GM23248 (cell line): ENCODE measurements at regions not wholly inside any gene's neighbourhood (a gene's known extent, or its start where the extent isn't known, plus 50 kb on each side); places are given as distances from the start of the nearest gene placed in this dataset.

ENCODE experiments used
- DNase-seq: peaks from one replicate; pipeline ENCODE4 v3.0.0-alpha.2; 2015
- H2AFZ ChIP-seq: fragments of 200-600 bp; sonication (generic); 2 replicates; pipeline ENCODE4 v1.6.1; 2016; ENCODE audit warnings: antibody characterized with exemption
- H3F3A ChIP-seq: fragments of 200-600 bp; sonication (generic); 2 replicates; pipeline ENCODE4 v1.6.1; 2016; ENCODE audit warnings: mild to moderate bottlenecking, antibody characterized with exemption, mixed run types; ENCODE audit not compliant: insufficient read depth
- H3K27ac ChIP-seq: fragments of 200-600 bp; sonication (generic); 2 replicates; pipeline ENCODE4 v1.5.1; 2016; ENCODE audit warnings: mild to moderate bottlenecking
- H3K27me3 ChIP-seq: fragments of 200-600 bp; sonication (generic); replicated peaks from 2 replicates; pipeline ENCODE4 v1.6.1; 2016; ENCODE audit warnings: mild to moderate bottlenecking; ENCODE audit not compliant: insufficient read depth
- H3K36me3 ChIP-seq: fragments of 200-600 bp; sonication (generic); 2 replicates; pipeline ENCODE4 v1.6.1; 2016; ENCODE audit warnings: low read depth, mild to moderate bottlenecking
- H3K4me1 ChIP-seq: fragments of 200-600 bp; sonication (generic); 2 replicates; pipeline ENCODE4 v1.6.1; 2016; ENCODE audit warnings: mild to moderate bottlenecking; ENCODE audit not compliant: insufficient read depth
- H3K4me2 ChIP-seq: fragments of 200-600 bp; sonication (generic); one replicate; pipeline ENCODE4 v1.6.1; 2016; ENCODE audit warnings: mild to moderate bottlenecking; ENCODE audit not compliant: unreplicated experiment
- H3K4me3 ChIP-seq: fragments of 200-600 bp; sonication (generic); 2 replicates; pipeline ENCODE4 v1.5.1; 2016; ENCODE audit warnings: mild to moderate bottlenecking
- H3K79me2 ChIP-seq: fragments of 200-600 bp; sonication (generic); 2 replicates; pipeline ENCODE4 v1.6.1; 2016; ENCODE audit warnings: mild to moderate bottlenecking; ENCODE audit not compliant: insufficient read depth
- H3K9ac ChIP-seq: fragments of 200-600 bp; sonication (generic); 2 replicates; pipeline ENCODE4 v1.6.1; 2016; ENCODE audit warnings: mild to moderate bottlenecking
- H3K9me2 ChIP-seq: fragments of 200-600 bp; sonication (generic); 2 replicates; pipeline ENCODE4 v1.6.1; 2016; ENCODE audit warnings: mixed run types, mild to moderate bottlenecking, moderate library complexity; ENCODE audit not compliant: insufficient read depth
- H3K9me3 ChIP-seq: fragments of 200-600 bp; sonication (generic); one replicate; pipeline ENCODE4 v1.6.1; 2017; ENCODE audit warnings: low read depth
- H4K20me1 ChIP-seq: fragments of 200-600 bp; sonication (generic); 2 replicates; pipeline ENCODE4 v1.6.0; 2016; ENCODE audit not compliant: insufficient read depth
- EZH2 ChIP-seq: fragments of 200-600 bp; sonication (generic); IDR thresholded peaks from 2 replicates; pipeline ENCODE4 v1.6.1; 2018; ENCODE audit warnings: antibody characterized with exemption, mild to moderate bottlenecking; ENCODE audit not compliant: insufficient read depth, poor library complexity, severe bottlenecking
- EZH2phosphoT487 ChIP-seq: fragments of 200-600 bp; sonication (generic); IDR thresholded peaks from 2 replicates; pipeline ENCODE4 v1.6.1; 2018; ENCODE audit warnings: antibody characterized with exemption, moderate library complexity, mild to moderate bottlenecking, low read depth; ENCODE audit not compliant: insufficient read depth
- WGBS, 2 experiments: methylation state at CpG; one replicate each; pipeline ENCODE4 v1.1.6; 2015 to 2017; ENCODE audit warnings: low lambda C conversion rate in 2 of 2, low coverage in 1 of 2; ENCODE audit errors: missing lambda C conversion rate in 2 of 2; 5-methylcytosine and 5-hydroxymethylcytosine counted together
- in situ Hi-C: fragments of 300-500 bp; cut with MboI; formaldehyde crosslinking; loops from 2 replicates; pipeline ENCODE4 v1.15.0; 2020

- no peak overlapping the region for H3K4me3 ChIP-seq
- no peak for TF ChIP-seq EZH2
- TF ChIP-seq EZH2phosphoT487: no peak
- H3F3A ChIP-seq: no peaks in the 10 kb centered on the region
- no peak overlapping the region for H3K4me2 ChIP-seq
- in situ Hi-C loops: loop anchor here (25.0 kb wide), 1 partner anchor 1015 kb away; no protein-coding TSS in a partner anchor
- H3K9ac ChIP-seq: no peak overlapping the region
- H3K27me3 ChIP-seq: no peaks in the 10 kb centered on the region
- H3K9me3 ChIP-seq: no peaks in the 10 kb centered on the region
- peak overlapping the region; percentile 17; the same call in 1 of the 2 replicates for H2AFZ ChIP-seq
- no peaks in the 10 kb centered on the region for H3K79me2 ChIP-seq
- H3K9me2 ChIP-seq: no peaks in the 10 kb centered on the region
- H4K20me1 ChIP-seq: no peaks in the 10 kb centered on the region
- H3K36me3 ChIP-seq: no peaks in the 10 kb centered on the region
- H3K4me1 ChIP-seq: no peaks in the 10 kb centered on the region
- DNase-seq: peak; percentile 58
- 7 to 8% methylated on average over 8 of the region's 8 CpGs for WGBS, 2 experiments
- no peak overlapping the region for H3K27ac ChIP-seq
Measured at GRCh38 chr17:70552230-70552981, 383.1 kb downstream of the KCNJ2 start.

GRCh38 chr17:70552982-70553334, 383.6 kb downstream of the KCNJ2 start:
- in situ Hi-C loops: loop anchor here (25.0 kb wide), 1 partner anchor 1016 kb away; no protein-coding TSS in a partner anchor
- H3K79me2 ChIP-seq: no peaks in the 10 kb centered on the region
- H3K9me2 ChIP-seq: no peaks in the 10 kb centered on the region
- TF ChIP-seq EZH2: no peak
- TF ChIP-seq EZH2phosphoT487: no peak
- no peak overlapping the region for H3K4me2 ChIP-seq
- H3K4me1 ChIP-seq: no peaks in the 10 kb centered on the region
- H3K36me3 ChIP-seq: no peaks in the 10 kb centered on the region
- H2AFZ ChIP-seq: no peak overlapping the region
- DNase-seq: no peak
- no peak overlapping the region for H3K9ac ChIP-seq
- no peak overlapping the region for H3K27ac ChIP-seq
- no peaks in the 10 kb centered on the region for H3F3A ChIP-seq
- H3K4me3 ChIP-seq: no peak overlapping the region
- no peaks in the 10 kb centered on the region for H3K9me3 ChIP-seq
- no peaks in the 10 kb centered on the region for H3K27me3 ChIP-seq
- H4K20me1 ChIP-seq: no peaks in the 10 kb centered on the region

GRCh38 chr17:70555723-70556122, 386.4 kb downstream of the KCNJ2 start:
- in situ Hi-C loops: loop anchor here (25.0 kb wide), 1 partner anchor 1018 kb away; no protein-coding TSS in a partner anchor
- no peaks in the 10 kb centered on the region for H3K9me3 ChIP-seq
- no peak overlapping the region for H2AFZ ChIP-seq
- H3K4me1 ChIP-seq: no peaks in the 10 kb centered on the region
- H3K4me3 ChIP-seq: no peak overlapping the region
- no peaks in the 10 kb centered on the region for H3K27me3 ChIP-seq
- no peak overlapping the region for H3K4me2 ChIP-seq
- TF ChIP-seq EZH2 (no peak), EZH2phosphoT487 (no peak)
- no peaks in the 10 kb centered on the region for H3K9me2 ChIP-seq
- no peaks in the 10 kb centered on the region for H4K20me1 ChIP-seq
- no peak overlapping the region for H3K9ac ChIP-seq
- no peaks in the 10 kb centered on the region for H3K79me2 ChIP-seq
- no peak overlapping the region for H3K27ac ChIP-seq
- no peaks in the 10 kb centered on the region for H3K36me3 ChIP-seq
- H3F3A ChIP-seq: no peaks in the 10 kb centered on the region
- no peak for DNase-seq

GRCh38 chr17:70558821-70559220, 389.5 kb downstream of the KCNJ2 start:
- Histone ChIP-seq H3K27me3 (no peaks in the 10 kb centered on the region), H3K9me2 (no peaks in the 10 kb centered on the region), H2AFZ (no peak overlapping the region), H3K79me2 (no peaks in the 10 kb centered on the region), H3K36me3 (no peaks in the 10 kb centered on the region), H3K9me3 (no peaks in the 10 kb centered on the region), H4K20me1 (no peaks in the 10 kb centered on the region), H3F3A (no peaks in the 10 kb centered on the region), H3K4me3 (no peak overlapping the region), H3K4me2 (no peak overlapping the region), H3K4me1 (no peaks in the 10 kb centered on the region), H3K27ac (no peak overlapping the region), H3K9ac (no peak overlapping the region)
- peak; percentile 16 for DNase-seq
- in situ Hi-C loops: loop anchor here (25.0 kb wide), 1 partner anchor 1022 kb away; no protein-coding TSS in a partner anchor
- TF ChIP-seq EZH2phosphoT487: no peak
- no peak for TF ChIP-seq EZH2
- 19 to 26% methylated on average over 3 of the region's 3 CpGs for WGBS, 2 experiments
